IMR-90 (cell line): ENCODE measurements at regions not wholly inside any gene's neighbourhood (a gene's known extent, or its start where the extent isn't known, plus 50 kb on each side); places are given as distances from the start of the nearest gene placed in this dataset.
A peak's percentile ranks its signal among the peaks of the same experiment; 100 is the strongest.

Experiments used
- ATAC-seq: fragments of 200-7000 bp; cut with Tn5 transposase; 2 replicates; pipeline ENCODE4 v1.9.1; 2020; ENCODE audit warnings: low read depth, mild to moderate bottlenecking, moderate library complexity
- BruUV-seq: library from RNA; stranded (reverse); fragments of 400-500 nt; replicated peaks from 2 replicates; lab custom pipeline; 2021; lab: Mats Ljungman, UMichigan
- CTCF ChIA-PET: fragments of 300-600 bp; formaldehyde crosslinking; extraction: SDS; loops from one replicate; lab custom pipeline; 2021; ENCODE audit warnings: antibody characterized with exemption; lab: Yijun Ruan, JAX
- POLR2A ChIA-PET: fragments of 300-600 bp; sonication (Branson Sonifier 250); formaldehyde crosslinking; loops from one replicate; lab custom pipeline; 2022; ENCODE audit warnings: antibody characterized with exemption; ENCODE audit not compliant: unreplicated experiment; lab: Charles Lee
- DNase-seq: peaks from one replicate; pipeline ENCODE4 v3.0.0; 2013
- H2AFZ ChIP-seq: replicated peaks from 2 replicates; pipeline ENCODE3; 2013; ENCODE audit warnings: low read length, mild to moderate bottlenecking; ENCODE audit not compliant: poor library complexity
- H2AK5ac ChIP-seq: 2 replicates; pipeline ENCODE4 v1.6.1; 2013; ENCODE audit warnings: low read depth, low read length, inconsistent platforms
- H2AK9ac ChIP-seq: replicated peaks from 2 replicates; pipeline ENCODE3; 2013; ENCODE audit warnings: mild to moderate bottlenecking, low read depth, low read length, moderate library complexity; ENCODE audit not compliant: poor library complexity
- H2BK120ac ChIP-seq: 2 replicates; pipeline ENCODE4 v1.6.1; 2013; ENCODE audit warnings: low read depth, low read length, inconsistent platforms
- H2BK15ac ChIP-seq: 3 replicates; pipeline ENCODE4 v1.6.1; 2013; ENCODE audit warnings: low read depth, low read length, inconsistent platforms
- H2BK20ac ChIP-seq: 2 replicates; pipeline ENCODE4 v1.6.1; 2013; ENCODE audit warnings: low read depth, mild to moderate bottlenecking, inconsistent platforms, low read length, moderate library complexity
- H2BK5ac ChIP-seq: 2 replicates; pipeline ENCODE4 v1.6.1; 2013; ENCODE audit warnings: mild to moderate bottlenecking, low read depth, low read length, inconsistent platforms; ENCODE audit not compliant: poor library complexity, severe bottlenecking
- H3K14ac ChIP-seq: replicated peaks from 2 replicates; pipeline ENCODE4 v1.6.1; 2013; ENCODE audit warnings: low read depth, low read length, inconsistent platforms
- H3K18ac ChIP-seq: 2 replicates; pipeline ENCODE4 v1.6.1; 2013; ENCODE audit warnings: low read depth, low read length, control low read depth
- H3K23ac ChIP-seq: 2 replicates; pipeline ENCODE4 v1.6.1; 2013; ENCODE audit warnings: low read depth, low read length, inconsistent platforms
- H3K27ac ChIP-seq: 2 replicates; pipeline ENCODE4 v1.5.1; 2013; ENCODE audit warnings: mild to moderate bottlenecking, control low read depth, low read length; ENCODE audit not compliant: insufficient read depth
- H3K27me3 ChIP-seq: 2 replicates; pipeline ENCODE4 v1.6.1; 2013; ENCODE audit warnings: low read length; ENCODE audit not compliant: control insufficient read depth, insufficient read depth
- H3K36me3 ChIP-seq: 2 replicates; pipeline ENCODE4 v1.6.1; 2013; ENCODE audit warnings: low read length, mixed read lengths; ENCODE audit not compliant: control insufficient read depth, insufficient read depth
- H3K4ac ChIP-seq: 2 replicates; pipeline ENCODE4 v1.6.1; 2013; ENCODE audit warnings: low read depth, low read length, inconsistent platforms
- H3K4me1 ChIP-seq: 2 replicates; pipeline ENCODE4 v1.6.1; 2013; ENCODE audit warnings: low read length, mixed read lengths; ENCODE audit not compliant: control insufficient read depth, insufficient read depth
- H3K4me2 ChIP-seq: 2 replicates; pipeline ENCODE4 v1.6.1; 2013; ENCODE audit warnings: low read depth, mild to moderate bottlenecking, control low read depth, low read length, moderate library complexity
- H3K4me3 ChIP-seq: 2 replicates; pipeline ENCODE4 v1.5.1; 2013; ENCODE audit warnings: low read depth, mild to moderate bottlenecking, control low read depth, low read length, moderate library complexity; ENCODE audit not compliant: insufficient read depth
- H3K56ac ChIP-seq: 2 replicates; pipeline ENCODE4 v1.6.1; 2013; ENCODE audit warnings: low read length, inconsistent platforms; ENCODE audit not compliant: insufficient read depth; ENCODE audit errors: extremely low read depth
- H3K79me1 ChIP-seq, 2 experiments: 2 replicates each; pipeline ENCODE4 v1.6.1; 2013; ENCODE audit warnings: low read length in 2 of 2, inconsistent platforms in 1 of 2, low read depth in 1 of 2
- H3K9ac ChIP-seq: 2 replicates; pipeline ENCODE4 v1.6.1; 2013; ENCODE audit warnings: low read depth, low read length, control low read depth
- H3K9me1 ChIP-seq: 2 replicates; pipeline ENCODE4 v1.6.1; 2013; ENCODE audit warnings: low read length, inconsistent platforms; ENCODE audit not compliant: insufficient read depth
- H3K9me3 ChIP-seq: 2 replicates; pipeline ENCODE4 v1.6.1; 2013; ENCODE audit warnings: low read length; ENCODE audit not compliant: control insufficient read depth, insufficient read depth
- H4K20me1 ChIP-seq: 2 replicates; pipeline ENCODE4 v1.6.1; 2013; ENCODE audit warnings: low read length, inconsistent platforms; ENCODE audit not compliant: insufficient read depth
- H4K5ac ChIP-seq: 2 replicates; pipeline ENCODE4 v1.6.1; 2013; ENCODE audit warnings: mild to moderate bottlenecking, low read depth, low read length, control low read depth
- H4K8ac ChIP-seq, 2 experiments: 2 replicates each; pipeline ENCODE4 v1.6.1; 2013; ENCODE audit warnings: low read depth in 2 of 2, low read length in 2 of 2, control low read depth in 1 of 2, inconsistent platforms in 1 of 2
- H4K91ac ChIP-seq: 2 replicates; pipeline ENCODE4 v1.6.1; 2013; ENCODE audit warnings: low read depth, low read length, inconsistent platforms; ENCODE audit not compliant: insufficient read depth
- BHLHE40 ChIP-seq: fragments of 150-350 bp; IDR thresholded peaks from 2 replicates; pipeline ENCODE4 v1.6.1; 2016; ENCODE audit warnings: mild to moderate bottlenecking, low read depth, low read length
- CEBPB ChIP-seq: IDR thresholded peaks from 2 replicates; pipeline ENCODE4 v1.6.1; 2012; ENCODE audit warnings: low read depth, low read length, improper control_type of control experiment
- CHD1 ChIP-seq: IDR thresholded peaks from 2 replicates; pipeline ENCODE4 v1.6.1; 2012; ENCODE audit warnings: low read depth, low read length, improper control_type of control experiment
- CTCF ChIP-seq: conservative IDR thresholded peaks from 2 replicates; pipeline ENCODE4 v1.5.1; 2012; ENCODE audit warnings: mild to moderate bottlenecking, low read depth, low read length, improper control_type of control experiment
- MAFK ChIP-seq: IDR thresholded peaks from 2 replicates; pipeline ENCODE4 v1.6.1; 2012; ENCODE audit warnings: low read depth, low read length, improper control_type of control experiment
- MAZ ChIP-seq: IDR thresholded peaks from 2 replicates; pipeline ENCODE4 v1.6.1; 2012; ENCODE audit warnings: low read depth, mild to moderate bottlenecking, low read length, improper control_type of control experiment, moderate library complexity, borderline replicate concordance
- MXI1 ChIP-seq: IDR thresholded peaks from 2 replicates; pipeline ENCODE4 v1.6.1; 2012; ENCODE audit warnings: low read depth, mild to moderate bottlenecking, low read length, moderate library complexity, borderline replicate concordance
- RFX5 ChIP-seq: IDR thresholded peaks from 2 replicates; pipeline ENCODE4 v1.8.0; 2012; ENCODE audit warnings: low read depth, mild to moderate bottlenecking, low read length, moderate library complexity
- SMC3 ChIP-seq: fragments of 150-350 bp; IDR thresholded peaks from 2 replicates; pipeline ENCODE4 v1.6.1; 2016; ENCODE audit warnings: low read depth, mild to moderate bottlenecking, antibody characterized with exemption, low read length, moderate library complexity
- WGBS, 2 experiments: methylation state at CpG; one replicate each; pipeline versions ENCODE4 v1.1.5 to v1.1.7; 2013; ENCODE audit warnings: missing lambda C conversion rate in 2 of 2; ENCODE audit not compliant: insufficient read length in 1 of 2; ENCODE audit errors: extremely low coverage in 2 of 2; 5-methylcytosine and 5-hydroxymethylcytosine counted together
- dilution Hi-C: fragments of 300-500 bp; cut with HindIII; formaldehyde crosslinking; loops from one replicate; pipeline ENCODE4 v1.14.3; 2018; ENCODE audit warnings: low sequenced_read_pairs; ENCODE audit not compliant: unreplicated experiment
- in situ Hi-C: fragments of 300-500 bp; cut with MboI; formaldehyde crosslinking; loops from 3 replicates; pipeline ENCODE4 v1.14.3; 2019; ENCODE audit warnings: low sequenced_read_pairs, inconsistent platforms, mixed read lengths
- intact Hi-C: fragments of 100-400 bp; cut with micrococcal nuclease; formaldehyde crosslinking; loops from 2 replicates; pipeline ENCODE4 v1.10.0; 2022
- TF ChIP-seq, protein P1 (sequence below): fragments of 150-350 bp; IDR thresholded peaks from 2 replicates; pipeline ENCODE4 v1.6.1; 2017; ENCODE audit warnings: mild to moderate bottlenecking, antibody characterized with exemption, low read length, low read depth

GRCh38 chr10:69684020-69684980 lies 54.3 kb downstream of the FAM241B start:
- H3K27me3 ChIP-seq, result peaks cover 59% of the 10 kb centered on the region

More at GRCh38 chr10:69684020-69684980, 54.3 kb downstream of the FAM241B start:
- Histone ChIP-seq H3K14ac (peak overlapping the region; percentile 44; the same call in 1 of the 2 replicates), H2BK20ac (no peak overlapping the region; the same call in 1 of the 2 replicates), H3K4ac (no peak overlapping the region), H3K23ac (no peak overlapping the region; the same call in 1 of the 2 replicates), H3K18ac (no peak overlapping the region), H3K4me3 (no peak overlapping the region), H3K36me3 (no peaks in the 10 kb centered on the region), H2AK5ac (no peak overlapping the region), H4K8ac (no peak overlapping the region), H3K9ac (no peak overlapping the region), H2BK120ac (no peak overlapping the region), H2AFZ (peak overlapping the region; percentile 60), H3K4me2 (no peak overlapping the region), H3K27ac (no peak overlapping the region), H3K9me1 (0 out of 2 replicates have a peak, but pooled peaks cover 3% of the 10 kb centered on the region), H2BK5ac (no peak overlapping the region), H4K20me1 (no peaks in the 10 kb centered on the region), H2BK15ac (no peak overlapping the region), H2AK9ac (peak overlapping the region; percentile 50), H3K4me1 (peaks cover 7% of the 10 kb centered on the region; the same call in 1 of the 2 replicates), H3K56ac (no peak overlapping the region), H3K9me3 (no peaks in the 10 kb centered on the region), H3K79me1 (no peaks in the 10 kb centered on the region), H4K91ac (no peak overlapping the region), H4K5ac (no peak overlapping the region)
- ChIA-PET POLR2A (no interaction called here), CTCF (interaction anchor here (0.6 kb wide), 2 partner anchors 16 to 365 kb away, joined by 3 to 6 read pairs; no protein-coding TSS in a partner anchor)
- dilution Hi-C loops, result no loop called here
- intact Hi-C loops, result no loop called here
- DNase-seq (peak; percentile 22), ATAC-seq (peak; percentile 57)
- no TSS peak for BruUV-seq
- TF ChIP-seq MXI1, result no peak
- TF ChIP-seq BHLHE40, result no peak
- no peak for TF ChIP-seq MAZ
- TF ChIP-seq CTCF, result no peak
- TF ChIP-seq CHD1, result no peak
- TF ChIP-seq RFX5, result no peak
- TF ChIP-seq CEBPB, result no peak
- TF ChIP-seq SMC3, result no peak
- TF ChIP-seq MAFK, result no peak
- TF ChIP-seq, protein P1, sequence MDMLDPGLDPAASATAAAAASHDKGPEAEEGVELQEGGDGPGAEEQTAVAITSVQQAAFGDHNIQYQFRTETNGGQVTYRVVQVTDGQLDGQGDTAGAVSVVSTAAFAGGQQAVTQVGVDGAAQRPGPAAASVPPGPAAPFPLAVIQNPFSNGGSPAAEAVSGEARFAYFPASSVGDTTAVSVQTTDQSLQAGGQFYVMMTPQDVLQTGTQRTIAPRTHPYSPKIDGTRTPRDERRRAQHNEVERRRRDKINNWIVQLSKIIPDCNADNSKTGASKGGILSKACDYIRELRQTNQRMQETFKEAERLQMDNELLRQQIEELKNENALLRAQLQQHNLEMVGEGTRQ, result no peak
- 57% methylated on average over 1 of the region's 17 CpGs; no CpG with 5 or more reads in 1 of the 2 experiments for WGBS, 2 experiments
- in situ Hi-C loops, result no loop called here
